ENCODE measurements at regions not wholly inside any gene's neighbourhood (a gene's known extent, or its start where the extent isn't known, plus 50 kb on each side); places are given as distances from the start of the nearest gene placed in this dataset.

DNA sequence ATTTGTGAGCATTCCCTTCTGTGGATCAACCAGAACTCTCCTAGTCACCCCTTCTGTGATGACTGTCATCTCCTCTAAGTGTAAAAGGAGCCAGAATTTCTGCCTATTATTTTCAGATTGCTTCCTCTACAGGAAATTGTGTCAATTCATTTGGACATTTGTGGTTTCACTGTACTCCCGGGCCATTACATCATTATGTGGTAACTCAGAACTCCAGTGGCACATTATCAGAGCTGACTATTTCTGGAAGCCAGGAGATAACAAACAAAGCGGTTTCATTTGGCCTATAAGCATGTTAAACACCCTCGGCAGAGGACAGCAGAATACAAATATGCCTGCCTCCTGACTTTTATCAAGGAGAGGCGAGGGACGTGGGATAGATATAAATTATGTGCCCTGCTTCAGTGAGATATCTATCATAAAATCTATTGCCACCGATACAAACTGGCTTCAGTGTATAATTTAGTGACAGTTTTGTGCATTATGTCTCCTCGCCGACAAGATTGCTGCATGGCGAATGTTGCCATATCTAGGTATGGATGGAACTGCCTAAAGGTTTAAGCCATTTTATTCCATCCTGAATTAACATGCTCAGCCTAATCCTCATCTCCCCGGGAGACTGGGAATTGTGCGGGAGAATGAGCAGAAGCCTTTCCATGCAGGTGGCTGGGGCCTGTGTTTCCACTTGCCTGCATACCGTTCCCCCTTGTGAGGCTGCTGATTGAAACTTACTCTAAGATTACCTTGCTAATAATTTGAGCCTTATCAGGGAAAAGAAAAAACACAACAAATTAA lies 193.4 kb upstream of the SEMA6D start:
- peak; percentile 53 for DNase-seq (ENCODE audit: low read depth)
- TF ChIP-seq, protein P1, sequence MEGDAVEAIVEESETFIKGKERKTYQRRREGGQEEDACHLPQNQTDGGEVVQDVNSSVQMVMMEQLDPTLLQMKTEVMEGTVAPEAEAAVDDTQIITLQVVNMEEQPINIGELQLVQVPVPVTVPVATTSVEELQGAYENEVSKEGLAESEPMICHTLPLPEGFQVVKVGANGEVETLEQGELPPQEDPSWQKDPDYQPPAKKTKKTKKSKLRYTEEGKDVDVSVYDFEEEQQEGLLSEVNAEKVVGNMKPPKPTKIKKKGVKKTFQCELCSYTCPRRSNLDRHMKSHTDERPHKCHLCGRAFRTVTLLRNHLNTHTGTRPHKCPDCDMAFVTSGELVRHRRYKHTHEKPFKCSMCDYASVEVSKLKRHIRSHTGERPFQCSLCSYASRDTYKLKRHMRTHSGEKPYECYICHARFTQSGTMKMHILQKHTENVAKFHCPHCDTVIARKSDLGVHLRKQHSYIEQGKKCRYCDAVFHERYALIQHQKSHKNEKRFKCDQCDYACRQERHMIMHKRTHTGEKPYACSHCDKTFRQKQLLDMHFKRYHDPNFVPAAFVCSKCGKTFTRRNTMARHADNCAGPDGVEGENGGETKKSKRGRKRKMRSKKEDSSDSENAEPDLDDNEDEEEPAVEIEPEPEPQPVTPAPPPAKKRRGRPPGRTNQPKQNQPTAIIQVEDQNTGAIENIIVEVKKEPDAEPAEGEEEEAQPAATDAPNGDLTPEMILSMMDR (conservative IDR thresholded peaks at IDR 0.05; ENCODE audit: control insufficient read depth, insufficient read depth, low read depth, low read length): no peak
- H3K4me3 ChIP-seq (ENCODE audit: control insufficient read depth, low read depth, low read length): no peak overlapping the region

DNA sequence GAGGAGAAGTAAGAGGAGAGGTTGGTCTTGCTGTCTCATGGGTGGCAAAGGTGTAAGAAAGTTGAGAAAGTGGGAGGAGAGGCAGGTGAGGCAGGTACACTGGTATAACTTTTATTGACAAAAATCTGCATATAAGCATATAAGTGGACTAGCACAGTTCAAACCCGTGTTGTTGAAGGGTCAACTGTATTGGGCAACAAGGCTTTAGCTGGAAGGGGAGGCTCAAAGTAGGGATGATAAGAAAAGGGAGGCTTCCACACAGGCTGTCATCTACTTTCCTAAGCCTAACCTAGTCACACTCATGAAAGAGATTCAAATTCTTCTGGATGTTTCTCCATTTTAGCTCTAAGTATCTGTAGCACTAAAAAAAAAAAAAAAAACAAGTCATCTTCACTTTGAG lies 188.1 kb upstream of the SEMA6D start:
- no peak for DNase-seq (ENCODE audit: low read depth)
- H3K4me3 ChIP-seq (ENCODE audit: control insufficient read depth, low read depth, low read length): no peak overlapping the region
- TF ChIP-seq, protein P1 (conservative IDR thresholded peaks at IDR 0.05; ENCODE audit: control insufficient read depth, insufficient read depth, low read depth, low read length): no peak

DNA sequence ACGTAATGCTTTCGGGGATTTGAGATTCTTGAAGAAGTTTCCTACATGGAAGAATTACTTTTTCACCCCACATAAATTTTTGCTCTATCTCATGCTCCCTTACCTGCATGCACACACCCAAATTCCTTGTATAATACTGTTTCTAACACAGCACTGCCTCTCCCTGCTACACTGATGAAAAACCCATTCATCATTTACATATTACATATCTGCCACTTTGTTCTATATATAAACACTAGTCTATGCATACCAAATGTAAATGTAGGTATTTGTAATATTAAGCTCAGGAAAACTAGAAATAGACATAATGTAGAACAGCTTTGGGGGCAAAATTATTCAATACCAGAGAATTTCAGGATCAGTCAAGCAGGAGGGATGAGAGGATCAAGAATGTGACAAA lies 182.6 kb upstream of the SEMA6D start:
- H3K4me3 ChIP-seq (ENCODE audit: control insufficient read depth, low read depth, low read length): no peak overlapping the region
- DNase-seq (ENCODE audit: low read depth): no peak
- TF ChIP-seq, protein P1 (conservative IDR thresholded peaks at IDR 0.05; ENCODE audit: control insufficient read depth, insufficient read depth, low read depth, low read length): no peak

DNA sequence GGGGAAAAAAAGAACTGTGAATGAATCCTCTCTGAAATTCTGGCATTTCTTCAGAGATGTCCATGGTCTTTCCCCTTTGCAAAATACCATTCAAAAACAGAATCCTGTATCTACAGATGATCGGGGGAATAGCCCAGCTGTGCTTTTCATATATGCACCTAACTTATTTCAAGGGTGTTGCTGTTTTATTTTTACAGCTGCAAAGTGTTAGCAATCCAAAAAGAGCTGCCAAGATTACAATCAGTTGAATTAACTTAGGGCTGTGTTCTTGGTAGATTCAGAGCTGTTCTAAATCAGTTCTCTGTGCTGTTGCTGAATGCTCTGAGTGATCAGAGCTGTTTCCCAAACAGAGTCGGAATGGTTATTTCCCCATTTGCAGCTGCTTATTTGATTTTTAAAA lies 175.7 kb upstream of the SEMA6D start:
- DNase-seq (ENCODE audit: low read depth): no peak
- TF ChIP-seq, protein P1 (conservative IDR thresholded peaks at IDR 0.05; ENCODE audit: control insufficient read depth, insufficient read depth, low read depth, low read length): no peak
- H3K4me3 ChIP-seq (ENCODE audit: control insufficient read depth, low read depth, low read length): no peak overlapping the region

DNA sequence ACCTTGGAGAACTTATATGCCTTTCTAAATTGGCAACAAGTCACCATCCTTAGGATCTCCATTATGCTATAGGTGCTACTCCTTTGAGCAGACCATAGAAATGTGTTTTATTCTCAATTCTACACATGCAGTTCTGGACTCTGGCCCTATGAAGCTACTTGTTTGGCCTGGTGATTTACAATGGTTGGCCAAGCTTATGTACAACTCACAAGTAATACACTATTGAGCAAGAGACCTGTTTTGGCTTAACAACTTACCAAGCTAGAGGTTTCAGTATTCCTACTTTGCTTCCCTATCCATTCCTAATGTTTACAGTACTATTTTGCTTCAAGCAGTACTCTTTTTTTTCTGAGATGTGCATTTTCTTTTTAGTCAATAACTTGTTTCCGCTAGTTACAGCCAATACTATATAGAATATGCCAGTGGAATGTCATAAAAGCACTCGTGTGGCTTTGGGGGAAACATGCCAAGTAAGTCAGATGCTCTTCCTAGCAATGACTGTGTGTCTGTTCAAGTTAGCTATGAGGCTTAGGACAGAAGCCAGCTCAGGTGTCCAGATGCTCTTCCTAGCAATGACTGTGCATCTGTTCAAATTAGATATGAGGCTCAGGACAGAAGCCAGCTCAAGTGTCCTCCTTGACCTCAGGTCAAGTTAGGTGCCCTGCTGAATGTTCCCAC lies 174.9 kb upstream of the SEMA6D start:
- H3K4me3 ChIP-seq (ENCODE audit: control insufficient read depth, low read depth, low read length): no peak overlapping the region
- TF ChIP-seq, protein P1 (conservative IDR thresholded peaks at IDR 0.05; ENCODE audit: control insufficient read depth, insufficient read depth, low read depth, low read length): no peak
- DNase-seq (ENCODE audit: low read depth): peak; percentile 8

DNA sequence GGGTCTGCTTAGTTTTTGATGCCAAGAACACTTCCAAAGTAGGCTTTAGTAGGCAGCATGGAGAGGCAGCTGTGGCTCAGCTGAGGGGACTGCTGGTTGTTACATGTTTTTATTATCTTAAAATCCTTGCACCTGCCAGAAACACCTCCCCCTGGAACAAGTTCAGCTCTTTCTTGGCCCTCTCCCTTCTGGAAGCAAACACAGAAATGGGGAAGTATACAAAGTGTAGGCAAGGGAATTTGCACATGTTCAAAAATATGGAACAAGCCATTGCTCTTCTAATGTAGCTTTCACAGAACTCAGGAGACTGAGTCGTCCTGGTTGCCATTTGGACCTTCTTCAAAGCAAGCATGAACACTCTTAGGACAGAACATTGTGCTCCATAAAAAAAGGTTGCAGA lies 169.1 kb upstream of the SEMA6D start:
- no peak overlapping the region for H3K4me3 ChIP-seq (ENCODE audit: control insufficient read depth, low read depth, low read length)
- TF ChIP-seq, protein P1 (conservative IDR thresholded peaks at IDR 0.05; ENCODE audit: control insufficient read depth, insufficient read depth, low read depth, low read length): no peak
- no peak for DNase-seq (ENCODE audit: low read depth)
